Endothelial cell of umbilical vein (primary cell): ENCODE measurements at regions not wholly inside any gene's neighbourhood (a gene's known extent, or its start where the extent isn't known, plus 50 kb on each side); places are given as distances from the start of the nearest gene placed in this dataset.
"Not testable (repeated sequence)": the region's sequence is repeated elsewhere in the genome, so short reads cannot be mapped to it uniquely, and the experiment has no call there.

Source experiments
- BruUV-seq: library from RNA; stranded (reverse); fragments of 400-500 nt; replicated peaks from 2 replicates; lab custom pipeline; 2021; lab: Mats Ljungman, UMichigan
- CTCF ChIA-PET: fragments of 300-600, 350-600 bp; sonication (Branson Sonifier 250); formaldehyde crosslinking; loops from one replicate; lab custom pipeline; 2021; ENCODE audit warnings: antibody characterized with exemption, inconsistent platforms; lab: Charles Lee
- POLR2A ChIA-PET: fragments of 300-600, 350-600 bp; sonication (Branson Sonifier 250); formaldehyde crosslinking; loops from one replicate; lab custom pipeline; 2021; ENCODE audit warnings: antibody characterized with exemption, inconsistent platforms; lab: Charles Lee
- DNase-seq: peaks from one replicate; pipeline ENCODE4 v3.0.0-alpha.2; 2011; ENCODE audit warnings: low read depth, low spot score
- FAIRE-seq: peaks from 2 replicates; lab custom pipeline; 2011; peaks lifted over from hg19 to GRCh38; lab: Jason Lieb, UNC
- H2AFZ ChIP-seq: 2 replicates; pipeline ENCODE4 v1.6.0; 2012; ENCODE audit warnings: low read depth, low read length, control low read depth, inconsistent platforms
- H3K27ac ChIP-seq: 2 replicates; pipeline ENCODE4 v1.5.1; 2011; ENCODE audit warnings: low read depth, mild to moderate bottlenecking, control low read depth, low read length, moderate library complexity; ENCODE audit not compliant: insufficient read depth
- H3K27me3 ChIP-seq, 2 experiments: 2 replicates each; pipeline versions ENCODE4 v1.6.0 to v1.6.1; 2011; ENCODE audit warnings: low read length in 2 of 2, mixed read lengths in 1 of 2; ENCODE audit not compliant: control insufficient read depth in 2 of 2, insufficient read depth in 2 of 2
- H3K36me3 ChIP-seq, 2 experiments: 2 replicates in 1 of 2; 3 replicates in 1 of 2; pipeline ENCODE4 v1.5.1; 2011; ENCODE audit warnings: low read length in 2 of 2, mild to moderate bottlenecking in 1 of 2, moderate library complexity in 1 of 2; ENCODE audit not compliant: control insufficient read depth in 2 of 2, insufficient read depth in 2 of 2; ENCODE audit errors: extremely low read depth in 1 of 2
- H3K4me1 ChIP-seq: 3 replicates; pipeline ENCODE4 v1.5.1; 2011; ENCODE audit warnings: mild to moderate bottlenecking, low read length; ENCODE audit not compliant: control insufficient read depth, insufficient read depth; ENCODE audit errors: extremely low read depth
- H3K4me2 ChIP-seq: 2 replicates; pipeline ENCODE4 v1.6.1; 2011; ENCODE audit warnings: low read length, control low read depth, mixed read lengths; ENCODE audit not compliant: insufficient read depth
- H3K4me3 ChIP-seq, 3 experiments: fragments of 200-600 bp in 1 of 3; sonication (generic), shearing (Covaris generic) in 1 of 3; replicated peaks in 1 of 3; 2 replicates each; pipeline ENCODE4 v1.5.1; 2011 to 2016; ENCODE audit warnings: control low read depth in 3 of 3, low read length in 3 of 3, mild to moderate bottlenecking in 2 of 3, inconsistent platforms in 1 of 3, low read depth in 1 of 3, moderate library complexity in 1 of 3; ENCODE audit not compliant: insufficient read depth in 1 of 3
- H3K79me2 ChIP-seq: 2 replicates; pipeline ENCODE4 v1.6.0; 2012; ENCODE audit warnings: low read length, inconsistent platforms; ENCODE audit not compliant: control insufficient read depth, insufficient read depth
- H3K9ac ChIP-seq: replicated peaks from 2 replicates; pipeline ENCODE3; 2011; ENCODE audit warnings: low read length, control low read depth; ENCODE audit not compliant: insufficient read depth; ENCODE audit errors: extremely low read depth
- H3K9me1 ChIP-seq: replicated peaks from 3 replicates; pipeline ENCODE4 v1.6.0; 2011; ENCODE audit warnings: mild to moderate bottlenecking, low read length; ENCODE audit not compliant: control insufficient read depth, insufficient read depth; ENCODE audit errors: extremely low read depth
- H3K9me3 ChIP-seq: replicated peaks from 2 replicates; pipeline ENCODE4 v1.5.1; 2012; ENCODE audit warnings: low read length, inconsistent platforms; ENCODE audit not compliant: control insufficient read depth, insufficient read depth
- H4K20me1 ChIP-seq: replicated peaks from 2 replicates; pipeline ENCODE3; 2011; ENCODE audit warnings: mild to moderate bottlenecking, low read length; ENCODE audit not compliant: control insufficient read depth, insufficient read depth; ENCODE audit errors: extremely low read depth
- EZH2 ChIP-seq: IDR thresholded peaks from 2 replicates; pipeline ENCODE4 v1.6.1; 2012; ENCODE audit warnings: borderline replicate concordance, low read depth, mild to moderate bottlenecking, moderate library complexity, low read length, inconsistent platforms; ENCODE audit not compliant: severe bottlenecking
- FOS ChIP-seq: IDR thresholded peaks from 2 replicates; pipeline ENCODE4 v1.6.1; 2011; ENCODE audit warnings: mild to moderate bottlenecking, low read length, moderate library complexity, borderline replicate concordance; ENCODE audit not compliant: insufficient read depth
- GATA2 ChIP-seq: IDR thresholded peaks from 2 replicates; pipeline ENCODE4 v1.7.0; 2011; ENCODE audit warnings: low read depth, mild to moderate bottlenecking, moderate library complexity, mixed read lengths, low read length; ENCODE audit not compliant: insufficient read length, insufficient read depth
- JUN ChIP-seq: IDR thresholded peaks from 2 replicates; pipeline ENCODE4 v1.6.1; 2011; ENCODE audit warnings: borderline replicate concordance, low read depth; ENCODE audit not compliant: insufficient read length, insufficient read depth
- MYC ChIP-seq: IDR thresholded peaks from one replicate; pipeline ENCODE4 v1.6.1; 2011; ENCODE audit warnings: mild to moderate bottlenecking, low read depth, low read length
- POLR2A ChIP-seq: IDR thresholded peaks from 2 replicates; pipeline ENCODE4 v1.6.1; 2012; ENCODE audit warnings: low read depth, mild to moderate bottlenecking, control low read depth, low read length
- POLR2AphosphoS5 ChIP-seq: IDR thresholded peaks from 2 replicates; pipeline ENCODE4 v1.6.1; 2012; ENCODE audit warnings: low read depth, mild to moderate bottlenecking, control low read depth, low read length, moderate library complexity; ENCODE audit not compliant: insufficient read depth
- dilution Hi-C: fragments of 300-500 bp; cut with MboI; formaldehyde crosslinking; loops from one replicate; pipeline ENCODE4 v1.15.0; 2019; ENCODE audit warnings: low sequenced_read_pairs; ENCODE audit not compliant: extremely low pct_ligation_motif_present
- intact Hi-C: fragments of 100-400 bp; cut with micrococcal nuclease; formaldehyde crosslinking; loops from one replicate; pipeline ENCODE4 v1.10.0; 2022
- TF ChIP-seq, protein P1 (sequence below), 2 donors: IDR thresholded peaks; 1 replicate in 1 of 2; 2 replicates in 1 of 2; pipeline ENCODE4 v1.5.1; 2011; ENCODE audit warnings: low read length in 2 of 2, mild to moderate bottlenecking in 2 of 2, moderate library complexity in 2 of 2, control low read depth in 1 of 2, inconsistent platforms in 1 of 2, low read depth in 1 of 2; ENCODE audit not compliant: insufficient read depth in 1 of 2; ENCODE audit errors: extremely low read depth in 1 of 2
- TF ChIP-seq, protein P2 (sequence below): IDR thresholded peaks from 2 replicates; pipeline ENCODE4 v1.6.1; 2011; ENCODE audit not compliant: insufficient read depth, insufficient read length

DNA sequence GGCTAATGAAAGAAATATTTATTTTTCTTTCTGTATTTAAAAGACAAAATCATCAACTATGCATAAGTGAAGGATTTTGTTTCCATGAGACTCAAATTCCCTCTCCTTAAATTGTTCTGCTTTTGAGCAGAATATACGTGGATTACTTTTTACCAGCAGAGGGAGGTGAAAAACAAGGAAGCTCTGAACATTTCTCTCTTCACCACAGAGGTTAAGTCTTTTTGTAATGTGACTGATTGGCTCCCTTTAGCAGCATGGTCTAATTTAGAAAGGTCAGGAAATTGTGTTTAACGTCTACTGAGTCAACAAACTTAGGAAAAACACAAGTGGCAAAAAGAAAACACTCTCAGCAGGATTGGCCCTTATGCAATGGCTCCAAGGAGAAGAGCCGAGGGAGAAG lies 55.1 kb upstream of the F9 start:
- Histone ChIP-seq H3K9ac (no peak overlapping the region), H2AFZ (no peak overlapping the region), H3K4me3 (no peak overlapping the region), H3K79me2 (no peaks in the 10 kb centered on the region), H3K4me1 (no peaks in the 10 kb centered on the region), H3K9me3 (no peaks in the 10 kb centered on the region), H3K4me2 (no peak overlapping the region), H3K27ac (no peak overlapping the region), H4K20me1 (no peaks in the 10 kb centered on the region), H3K36me3 (no peaks in the 10 kb centered on the region), H3K27me3 (no peaks in the 10 kb centered on the region), H3K9me1 (no peaks in the 10 kb centered on the region)
- TF ChIP-seq FOS = no peak
- TF ChIP-seq GATA2 = no peak
- TF ChIP-seq, protein P1, sequence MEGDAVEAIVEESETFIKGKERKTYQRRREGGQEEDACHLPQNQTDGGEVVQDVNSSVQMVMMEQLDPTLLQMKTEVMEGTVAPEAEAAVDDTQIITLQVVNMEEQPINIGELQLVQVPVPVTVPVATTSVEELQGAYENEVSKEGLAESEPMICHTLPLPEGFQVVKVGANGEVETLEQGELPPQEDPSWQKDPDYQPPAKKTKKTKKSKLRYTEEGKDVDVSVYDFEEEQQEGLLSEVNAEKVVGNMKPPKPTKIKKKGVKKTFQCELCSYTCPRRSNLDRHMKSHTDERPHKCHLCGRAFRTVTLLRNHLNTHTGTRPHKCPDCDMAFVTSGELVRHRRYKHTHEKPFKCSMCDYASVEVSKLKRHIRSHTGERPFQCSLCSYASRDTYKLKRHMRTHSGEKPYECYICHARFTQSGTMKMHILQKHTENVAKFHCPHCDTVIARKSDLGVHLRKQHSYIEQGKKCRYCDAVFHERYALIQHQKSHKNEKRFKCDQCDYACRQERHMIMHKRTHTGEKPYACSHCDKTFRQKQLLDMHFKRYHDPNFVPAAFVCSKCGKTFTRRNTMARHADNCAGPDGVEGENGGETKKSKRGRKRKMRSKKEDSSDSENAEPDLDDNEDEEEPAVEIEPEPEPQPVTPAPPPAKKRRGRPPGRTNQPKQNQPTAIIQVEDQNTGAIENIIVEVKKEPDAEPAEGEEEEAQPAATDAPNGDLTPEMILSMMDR (IDR thresholded peaks at IDR 0.05; ENCODE audit: extremely low read depth in 1 of 2, insufficient read depth in 1 of 2, low read depth in 1 of 2, low read length in 2 of 2) = no peak
- no peak for TF ChIP-seq EZH2
- no peak for TF ChIP-seq MYC
- no peak for TF ChIP-seq POLR2AphosphoS5
- no peak for TF ChIP-seq POLR2A
- TF ChIP-seq, protein P2, sequence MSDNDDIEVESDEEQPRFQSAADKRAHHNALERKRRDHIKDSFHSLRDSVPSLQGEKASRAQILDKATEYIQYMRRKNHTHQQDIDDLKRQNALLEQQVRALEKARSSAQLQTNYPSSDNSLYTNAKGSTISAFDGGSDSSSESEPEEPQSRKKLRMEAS = no peak
- TF ChIP-seq JUN = no peak
- FAIRE-seq (no peak), DNase-seq (no peak)
- no TSS peak for BruUV-seq
- intact Hi-C loops (no loop called here), dilution Hi-C loops (no loop called here)
- POLR2A ChIA-PET = no interaction called here
- CTCF ChIA-PET = no interaction called here

DNA sequence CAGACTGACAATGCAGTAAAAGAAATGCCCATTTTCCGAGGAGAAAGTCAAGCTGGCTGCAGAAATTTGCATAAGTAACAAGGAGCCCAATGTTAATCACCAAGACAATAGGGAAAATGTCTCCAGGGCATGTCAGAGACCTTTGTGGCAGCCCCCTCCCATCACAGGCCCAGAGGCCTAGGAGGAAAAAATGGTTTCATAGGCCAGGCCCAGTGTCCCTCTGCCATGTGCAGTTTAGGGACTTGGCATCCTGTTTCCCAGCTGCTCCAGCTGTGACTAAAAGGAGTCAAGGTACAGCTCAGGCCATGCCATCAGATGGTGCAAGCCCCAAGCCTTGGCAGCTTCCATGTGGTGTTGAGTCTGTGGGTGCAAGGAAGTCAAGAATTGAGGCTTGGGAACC lies 68.6 kb upstream of the F9 start:
- BruUV-seq, H4K20me1 ChIP-seq, DNase-seq, H3K27me3 ChIP-seq, intact Hi-C loops, H3K36me3 ChIP-seq, H3K9me1 ChIP-seq, dilution Hi-C loops, H2AFZ ChIP-seq, FAIRE-seq, H3K79me2 ChIP-seq, H3K4me2 ChIP-seq, H3K9ac ChIP-seq, H3K4me1 ChIP-seq, H3K27ac ChIP-seq, H3K4me3 ChIP-seq, POLR2A ChIA-PET, H3K9me3 ChIP-seq, CTCF ChIA-PET: not testable (repeated sequence)
